Activated CD4-positive, alpha-beta T cell treated with anti-CD3 and anti-CD28 coated beads, Interleukin-2, amount 10 ng/mL, durations not matched to agents 24 days and 14 days (primary cell): ENCODE measurements at regions not wholly inside any gene's neighbourhood (a gene's known extent, or its start where the extent isn't known, plus 50 kb on each side); places are given as distances from the start of the nearest gene placed in this dataset.
A peak's percentile ranks its signal among the peaks of the same experiment; 100 is the strongest.

Source experiments
- DNase-seq: peaks from one replicate; pipeline ENCODE4 v3.0.0; 2022
- H3K27ac Mint-ChIP-seq: one replicate; pipeline ENCODE4 v1.8.0; 2022; ENCODE audit warnings: mild to moderate bottlenecking, mixed read lengths
- H3K27me3 Mint-ChIP-seq: one replicate; pipeline ENCODE4 v1.8.0; 2022; ENCODE audit warnings: mixed read lengths
- H3K36me3 Mint-ChIP-seq: one replicate; pipeline ENCODE4 v1.8.0; 2022; ENCODE audit warnings: low read depth, mild to moderate bottlenecking, mixed read lengths
- H3K4me1 Mint-ChIP-seq: one replicate; pipeline ENCODE4 v1.8.0; 2021; ENCODE audit warnings: mixed read lengths
- H3K4me3 Mint-ChIP-seq: one replicate; pipeline ENCODE4 v1.8.0; 2022; ENCODE audit warnings: mild to moderate bottlenecking, moderate library complexity, mixed read lengths
- H3K9me3 Mint-ChIP-seq: one replicate; pipeline ENCODE4 v1.8.0; 2021; ENCODE audit warnings: mixed read lengths
- intact Hi-C: fragments of 100-400 bp; cut with micrococcal nuclease; formaldehyde crosslinking; loops from one replicate; pipeline ENCODE4 v1.15.1; 2023

- Mint-ChIP-seq H3K4me3 (no peak overlapping the region), H3K36me3 (peaks cover 14% of the 10 kb centered on the region), H3K9me3 (no peaks in the 10 kb centered on the region), H3K27me3 (no peaks in the 10 kb centered on the region), H3K27ac (no peak overlapping the region), H3K4me1 (peaks cover 61% of the 10 kb centered on the region)
- intact Hi-C loops: loop anchor here (5.0 kb wide), 1 partner anchor 36 kb away; no protein-coding TSS in a partner anchor
- no peak for DNase-seq
These were observed 442.2 kb downstream of the SHQ1 start for GRCh38 chr3:72405943-72406566.

GRCh38 chr3:72401005-72401545 lies 447.2 kb downstream of the SHQ1 start:
- H3K9me3 Mint-ChIP-seq: no peaks in the 10 kb centered on the region
- no peak overlapping the region for H3K27ac Mint-ChIP-seq
- H3K27me3 Mint-ChIP-seq: no peaks in the 10 kb centered on the region
- no peak overlapping the region for H3K4me3 Mint-ChIP-seq
- intact Hi-C loops: no loop called here
- DNase-seq: peak; percentile 35
- peaks cover 7% of the 10 kb centered on the region for H3K36me3 Mint-ChIP-seq
- H3K4me1 Mint-ChIP-seq: peaks cover 35% of the 10 kb centered on the region

- peaks cover 30% of the 10 kb centered on the region for H3K4me1 Mint-ChIP-seq
- intact Hi-C loops: no loop called here
- peak; percentile 28 for DNase-seq
- no peaks in the 10 kb centered on the region for H3K9me3 Mint-ChIP-seq
- H3K4me3 Mint-ChIP-seq: no peak overlapping the region
- H3K27ac Mint-ChIP-seq: no peak overlapping the region
- H3K27me3 Mint-ChIP-seq: no peaks in the 10 kb centered on the region
- peaks cover 7% of the 10 kb centered on the region for H3K36me3 Mint-ChIP-seq
These were observed 449.5 kb downstream of the SHQ1 start for GRCh38 chr3:72398781-72399180.

- Mint-ChIP-seq H3K36me3 (peaks cover 11% of the 10 kb centered on the region), H3K4me1 (peaks cover 29% of the 10 kb centered on the region), H3K27ac (no peak overlapping the region), H3K4me3 (no peak overlapping the region), H3K9me3 (no peaks in the 10 kb centered on the region), H3K27me3 (no peaks in the 10 kb centered on the region)
- no peak for DNase-seq
- intact Hi-C loops: no loop called here
These were observed 450.7 kb downstream of the SHQ1 start for GRCh38 chr3:72397586-72397985.

- no peaks in the 10 kb centered on the region for H3K9me3 Mint-ChIP-seq
- H3K4me3 Mint-ChIP-seq: no peak overlapping the region
- H3K27ac Mint-ChIP-seq: no peak overlapping the region
- H3K4me1 Mint-ChIP-seq: peaks cover 29% of the 10 kb centered on the region
- DNase-seq: no peak
- H3K27me3 Mint-ChIP-seq: no peaks in the 10 kb centered on the region
- intact Hi-C loops: no loop called here
- H3K36me3 Mint-ChIP-seq: peaks cover 11% of the 10 kb centered on the region
These were observed 451.3 kb downstream of the SHQ1 start for GRCh38 chr3:72396899-72397298.

- H3K27ac Mint-ChIP-seq: no peak overlapping the region
- H3K9me3 Mint-ChIP-seq: no peaks in the 10 kb centered on the region
- peaks cover 23% of the 10 kb centered on the region for H3K4me1 Mint-ChIP-seq
- no peak overlapping the region for H3K4me3 Mint-ChIP-seq
- intact Hi-C loops: no loop called here
- H3K36me3 Mint-ChIP-seq: peaks cover 5% of the 10 kb centered on the region
- no peak for DNase-seq
- H3K27me3 Mint-ChIP-seq: no peaks in the 10 kb centered on the region
These were observed 452.4 kb downstream of the SHQ1 start for GRCh38 chr3:72395776-72396311.

GRCh38 chr3:72393455-72393854 lies 454.8 kb downstream of the SHQ1 start:
- Mint-ChIP-seq H3K4me3 (no peak overlapping the region), H3K27ac (no peak overlapping the region), H3K4me1 (peaks cover 23% of the 10 kb centered on the region), H3K36me3 (peaks cover 3% of the 10 kb centered on the region), H3K27me3 (no peaks in the 10 kb centered on the region), H3K9me3 (no peaks in the 10 kb centered on the region)
- intact Hi-C loops: no loop called here
- DNase-seq: no peak

GRCh38 chr3:72391659-72392058 lies 456.6 kb downstream of the SHQ1 start:
- Mint-ChIP-seq H3K36me3 (peaks cover 3% of the 10 kb centered on the region), H3K27ac (no peak overlapping the region), H3K4me3 (no peak overlapping the region), H3K9me3 (no peaks in the 10 kb centered on the region), H3K4me1 (peaks cover 29% of the 10 kb centered on the region), H3K27me3 (no peaks in the 10 kb centered on the region)
- DNase-seq: no peak
- intact Hi-C loops: no loop called here

GRCh38 chr3:72390841-72391240 lies 457.4 kb downstream of the SHQ1 start:
- Mint-ChIP-seq H3K9me3 (no peaks in the 10 kb centered on the region), H3K36me3 (peaks cover 7% of the 10 kb centered on the region), H3K4me1 (peaks cover 29% of the 10 kb centered on the region), H3K27me3 (no peaks in the 10 kb centered on the region), H3K4me3 (no peak overlapping the region), H3K27ac (no peak overlapping the region)
- DNase-seq: no peak
- intact Hi-C loops: no loop called here

GRCh38 chr3:72388644-72389043 lies 459.6 kb downstream of the SHQ1 start:
- intact Hi-C loops: no loop called here
- Mint-ChIP-seq H3K4me3 (no peak overlapping the region), H3K4me1 (peaks cover 35% of the 10 kb centered on the region), H3K27ac (no peak overlapping the region), H3K27me3 (no peaks in the 10 kb centered on the region), H3K9me3 (no peaks in the 10 kb centered on the region), H3K36me3 (peaks cover 6% of the 10 kb centered on the region)
- no peak for DNase-seq

- no peaks in the 10 kb centered on the region for H3K27me3 Mint-ChIP-seq
- intact Hi-C loops: no loop called here
- no peak overlapping the region for H3K4me3 Mint-ChIP-seq
- no peak for DNase-seq
- H3K27ac Mint-ChIP-seq: peak overlapping the region; percentile 31
- peaks cover 35% of the 10 kb centered on the region for H3K4me1 Mint-ChIP-seq
- H3K36me3 Mint-ChIP-seq: peaks cover 4% of the 10 kb centered on the region
- H3K9me3 Mint-ChIP-seq: no peaks in the 10 kb centered on the region
These were observed 460.1 kb downstream of the SHQ1 start for GRCh38 chr3:72388117-72388516.

- H3K27me3 Mint-ChIP-seq: no peaks in the 10 kb centered on the region
- peaks cover 4% of the 10 kb centered on the region for H3K36me3 Mint-ChIP-seq
- no peak for DNase-seq
- intact Hi-C loops: no loop called here
- no peak overlapping the region for H3K27ac Mint-ChIP-seq
- no peak overlapping the region for H3K4me3 Mint-ChIP-seq
- no peaks in the 10 kb centered on the region for H3K9me3 Mint-ChIP-seq
- H3K4me1 Mint-ChIP-seq: peaks cover 49% of the 10 kb centered on the region
These were observed 461.8 kb downstream of the SHQ1 start for GRCh38 chr3:72386327-72387000.

GRCh38 chr3:72385167-72385566 lies 463.1 kb downstream of the SHQ1 start:
- no peaks in the 10 kb centered on the region for H3K27me3 Mint-ChIP-seq
- intact Hi-C loops: no loop called here
- H3K27ac Mint-ChIP-seq: no peak overlapping the region
- H3K9me3 Mint-ChIP-seq: no peaks in the 10 kb centered on the region
- H3K36me3 Mint-ChIP-seq: peaks cover 6% of the 10 kb centered on the region
- no peak overlapping the region for H3K4me3 Mint-ChIP-seq
- no peak for DNase-seq
- peaks cover 59% of the 10 kb centered on the region for H3K4me1 Mint-ChIP-seq

- Mint-ChIP-seq H3K4me3 (no peak overlapping the region), H3K27me3 (no peaks in the 10 kb centered on the region), H3K9me3 (no peaks in the 10 kb centered on the region), H3K27ac (no peak overlapping the region), H3K4me1 (peaks cover 62% of the 10 kb centered on the region), H3K36me3 (peaks cover 8% of the 10 kb centered on the region)
- DNase-seq: no peak
- intact Hi-C loops: no loop called here
These were observed 463.6 kb downstream of the SHQ1 start for GRCh38 chr3:72384602-72385001.
